ENCODE measurements at regions not wholly inside any gene's neighbourhood (a gene's known extent, or its start where the extent isn't known, plus 50 kb on each side); places are given as distances from the start of the nearest gene placed in this dataset.

- no peaks in the 10 kb centered on the region for H3K9me3 ChIP-seq
- H3K36me3 ChIP-seq = no peaks in the 10 kb centered on the region
- no peak for DNase-seq
- H3K27me3 ChIP-seq = no peaks in the 10 kb centered on the region
- intact Hi-C loops (cut with DNase I) = no loop called here
- H3K4me1 ChIP-seq = no peaks in the 10 kb centered on the region
- no peak overlapping the region for H3K27ac ChIP-seq
- 83 to 86% methylated on average over 5 of the region's 5 CpGs for WGBS, 2 donors
- no peak for TF ChIP-seq POLR2AphosphoS5 (IDR thresholded peaks at IDR 0.05)
- TF ChIP-seq EP300 (IDR thresholded peaks at IDR 0.05) = no peak
- TF ChIP-seq POLR2A (IDR thresholded peaks at IDR 0.05) = no peak
- TF ChIP-seq, protein P1, sequence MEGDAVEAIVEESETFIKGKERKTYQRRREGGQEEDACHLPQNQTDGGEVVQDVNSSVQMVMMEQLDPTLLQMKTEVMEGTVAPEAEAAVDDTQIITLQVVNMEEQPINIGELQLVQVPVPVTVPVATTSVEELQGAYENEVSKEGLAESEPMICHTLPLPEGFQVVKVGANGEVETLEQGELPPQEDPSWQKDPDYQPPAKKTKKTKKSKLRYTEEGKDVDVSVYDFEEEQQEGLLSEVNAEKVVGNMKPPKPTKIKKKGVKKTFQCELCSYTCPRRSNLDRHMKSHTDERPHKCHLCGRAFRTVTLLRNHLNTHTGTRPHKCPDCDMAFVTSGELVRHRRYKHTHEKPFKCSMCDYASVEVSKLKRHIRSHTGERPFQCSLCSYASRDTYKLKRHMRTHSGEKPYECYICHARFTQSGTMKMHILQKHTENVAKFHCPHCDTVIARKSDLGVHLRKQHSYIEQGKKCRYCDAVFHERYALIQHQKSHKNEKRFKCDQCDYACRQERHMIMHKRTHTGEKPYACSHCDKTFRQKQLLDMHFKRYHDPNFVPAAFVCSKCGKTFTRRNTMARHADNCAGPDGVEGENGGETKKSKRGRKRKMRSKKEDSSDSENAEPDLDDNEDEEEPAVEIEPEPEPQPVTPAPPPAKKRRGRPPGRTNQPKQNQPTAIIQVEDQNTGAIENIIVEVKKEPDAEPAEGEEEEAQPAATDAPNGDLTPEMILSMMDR (IDR thresholded peaks at IDR 0.05) = no peak
- no peak overlapping the region for H3K4me3 ChIP-seq
Observed at GRCh38 chr4:100778431-100778830, 260.6 kb upstream of the EMCN start.

DNA sequence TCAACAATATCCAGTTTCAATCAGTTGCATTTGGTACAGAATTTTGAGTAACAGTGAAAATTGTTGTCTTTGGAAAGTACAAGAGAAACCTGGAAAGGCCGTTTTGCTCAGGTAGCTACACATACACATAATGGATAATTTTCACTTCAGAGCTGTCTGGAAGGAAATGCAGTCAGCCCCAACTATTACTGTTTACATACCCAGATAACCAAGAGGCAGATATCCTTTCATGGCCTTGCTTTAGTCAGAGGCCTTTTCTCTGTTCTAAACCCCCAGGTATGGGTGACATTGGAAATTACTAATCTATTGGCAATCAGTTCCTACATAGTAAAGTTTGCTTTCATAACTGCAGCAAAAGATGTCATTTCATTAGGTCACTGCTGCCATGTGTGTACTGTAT lies 244.9 kb upstream of the EMCN start:
- TF ChIP-seq EP300 (IDR thresholded peaks at IDR 0.05) = no peak
- TF ChIP-seq POLR2A (IDR thresholded peaks at IDR 0.05) = no peak
- TF ChIP-seq, protein P1 (IDR thresholded peaks at IDR 0.05) = no peak
- no peak for TF ChIP-seq POLR2AphosphoS5 (IDR thresholded peaks at IDR 0.05)
- intact Hi-C loops (cut with DNase I) = no loop called here
- no peak overlapping the region for H3K4me3 ChIP-seq
- DNase-seq = no peak
- peaks cover 0 to 4% (median 1%) of the 10 kb centered on the region in 4 donors for H3K9me3 ChIP-seq
- H3K27ac ChIP-seq = no peak overlapping the region
- 59 to 74% methylated on average over 1 of the region's 1 CpG for WGBS, 2 donors
- H3K4me1 ChIP-seq = no peaks in the 10 kb centered on the region
- H3K36me3 ChIP-seq = no peaks in the 10 kb centered on the region
- no peaks in the 10 kb centered on the region for H3K27me3 ChIP-seq

DNA sequence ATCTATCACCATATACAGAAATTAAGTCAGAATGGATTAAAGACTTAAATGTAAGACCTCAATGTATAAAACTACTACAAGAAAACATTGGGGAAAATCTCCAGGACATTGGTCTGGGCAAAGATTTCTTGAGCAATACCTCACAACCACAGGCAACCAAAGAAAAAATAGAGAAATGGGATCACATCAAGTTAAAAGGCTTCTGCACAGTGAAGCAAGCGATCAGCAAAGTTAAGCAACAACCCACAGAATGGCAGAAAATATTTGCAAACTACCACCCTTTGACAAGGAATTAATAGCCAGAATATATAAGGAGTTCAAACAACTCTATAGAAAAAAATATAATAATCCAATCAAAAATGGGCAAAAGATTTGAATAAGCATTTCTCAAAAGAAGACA lies 236.9 kb upstream of the EMCN start:
- H3K36me3 ChIP-seq = no peaks in the 10 kb centered on the region

DNA sequence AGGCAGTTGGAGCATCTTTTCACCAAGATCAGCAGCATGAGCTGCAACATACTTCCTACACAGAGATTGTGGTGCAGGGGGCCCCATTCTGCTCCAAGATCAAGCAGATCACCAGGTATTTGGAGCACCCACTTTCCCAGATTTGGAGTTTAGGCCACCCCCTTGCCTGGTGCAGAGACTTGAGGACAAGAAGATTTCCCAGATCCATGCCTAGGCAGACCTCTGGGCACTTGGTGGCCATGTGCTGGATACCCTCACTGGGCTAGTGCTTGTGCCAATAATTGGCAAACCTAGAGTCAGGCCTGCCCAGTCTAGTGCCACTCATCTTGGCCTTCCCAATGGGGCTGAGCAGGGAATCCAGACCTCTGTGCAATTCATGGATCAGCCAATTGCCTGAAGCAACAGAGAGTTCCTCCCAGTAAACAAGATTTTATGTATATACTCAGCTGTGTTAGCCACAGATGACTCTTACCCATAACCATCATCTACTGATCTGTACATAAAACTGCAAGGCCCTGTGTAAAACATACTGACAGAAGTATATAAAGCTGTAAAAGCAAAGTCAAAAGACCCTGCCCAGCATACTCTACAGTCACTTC lies 228.4 kb upstream of the EMCN start:
- Histone ChIP-seq H3K36me3 (no peaks in the 10 kb centered on the region), H3K27ac (no peak overlapping the region), H3K4me3 (no peak overlapping the region), H3K4me1 (no peaks in the 10 kb centered on the region), H3K27me3 (no peaks in the 10 kb centered on the region), H3K9me3 (no peaks in the 10 kb centered on the region)
- peak; percentile 48 for DNase-seq
- intact Hi-C loops (cut with DNase I) = no loop called here
- TF ChIP-seq POLR2A (IDR thresholded peaks at IDR 0.05) (no peak), POLR2AphosphoS5 (IDR thresholded peaks at IDR 0.05) (no peak), EP300 (IDR thresholded peaks at IDR 0.05) (no peak)
- TF ChIP-seq, protein P1 (IDR thresholded peaks at IDR 0.05) = no peak

More for the DNA sequence above, 236.9 kb upstream of the EMCN start:
- 87 to 89% methylated on average over 1 of the region's 1 CpG for WGBS, 2 donors
- intact Hi-C loops (cut with DNase I) = no loop called here
- Histone ChIP-seq H3K27ac (no peak overlapping the region), H3K4me3 (no peak overlapping the region), H3K27me3 (no peaks in the 10 kb centered on the region), H3K4me1 (no peaks in the 10 kb centered on the region), H3K9me3 (peaks cover 0 to 6% (median 2%) of the 10 kb centered on the region in 4 donors)
- no peak for DNase-seq
- TF ChIP-seq, protein P1 (IDR thresholded peaks at IDR 0.05) = no peak
- no peak for TF ChIP-seq EP300 (IDR thresholded peaks at IDR 0.05)
- TF ChIP-seq POLR2AphosphoS5 (IDR thresholded peaks at IDR 0.05) = no peak
- TF ChIP-seq POLR2A (IDR thresholded peaks at IDR 0.05) = no peak

- WGBS, 2 donors = 41 to 57% methylated on average over 4 of the region's 4 CpGs
- H3K27ac ChIP-seq = no peak overlapping the region
- intact Hi-C loops (cut with DNase I) = no loop called here
- H3K36me3 ChIP-seq = no peaks in the 10 kb centered on the region
- no peak overlapping the region for H3K4me3 ChIP-seq
- TF ChIP-seq POLR2AphosphoS5 (IDR thresholded peaks at IDR 0.05) = no peak
- TF ChIP-seq, protein P1 (IDR thresholded peaks at IDR 0.05) = peak in 1 of 4 experiments; percentile 15
- no peak for TF ChIP-seq POLR2A (IDR thresholded peaks at IDR 0.05)
- no peak for TF ChIP-seq EP300 (IDR thresholded peaks at IDR 0.05)
- DNase-seq = no peak
- H3K4me1 ChIP-seq = peaks cover 0 to 16% (median 7%) of the 10 kb centered on the region in 4 donors
- no peaks in the 10 kb centered on the region for H3K27me3 ChIP-seq
- no peaks in the 10 kb centered on the region for H3K9me3 ChIP-seq
Observed at GRCh38 chr4:100742045-100742444, 224.2 kb upstream of the EMCN start.

Measured in sigmoid colon (tissue), 6 donors.